Umbilical cord (tissue), 1 donor: ENCODE measurements at regions not wholly inside any gene's neighbourhood (a gene's known extent, or its start where the extent isn't known, plus 50 kb on each side); places are given as distances from the start of the nearest gene placed in this dataset.

Source experiments
- DNase-seq: peaks from one replicate; pipeline ENCODE4 v3.0.0-alpha.2; 2015; ENCODE audit warnings: low spot score

DNA sequence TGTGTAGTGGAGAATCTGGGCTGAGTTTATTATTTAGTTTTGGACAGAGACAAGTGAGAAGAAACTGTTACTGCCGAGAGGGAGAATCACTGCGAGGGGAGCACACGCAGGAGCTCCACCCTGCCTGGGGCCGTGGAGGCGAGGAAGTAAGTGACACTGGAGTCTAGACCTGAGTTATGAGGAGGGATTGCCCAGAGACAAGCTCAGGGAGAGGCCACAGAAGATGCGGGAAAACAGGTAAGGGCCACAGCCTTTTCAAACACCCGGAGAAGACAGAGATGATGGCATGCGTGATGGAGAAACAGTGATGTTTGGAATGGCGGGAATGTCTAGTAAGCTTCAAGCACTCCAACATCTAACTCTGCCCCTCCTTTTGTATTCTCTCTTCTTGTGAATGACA, 84.1 kb downstream of the TNFSF11 start:
- no peak for DNase-seq

DNA sequence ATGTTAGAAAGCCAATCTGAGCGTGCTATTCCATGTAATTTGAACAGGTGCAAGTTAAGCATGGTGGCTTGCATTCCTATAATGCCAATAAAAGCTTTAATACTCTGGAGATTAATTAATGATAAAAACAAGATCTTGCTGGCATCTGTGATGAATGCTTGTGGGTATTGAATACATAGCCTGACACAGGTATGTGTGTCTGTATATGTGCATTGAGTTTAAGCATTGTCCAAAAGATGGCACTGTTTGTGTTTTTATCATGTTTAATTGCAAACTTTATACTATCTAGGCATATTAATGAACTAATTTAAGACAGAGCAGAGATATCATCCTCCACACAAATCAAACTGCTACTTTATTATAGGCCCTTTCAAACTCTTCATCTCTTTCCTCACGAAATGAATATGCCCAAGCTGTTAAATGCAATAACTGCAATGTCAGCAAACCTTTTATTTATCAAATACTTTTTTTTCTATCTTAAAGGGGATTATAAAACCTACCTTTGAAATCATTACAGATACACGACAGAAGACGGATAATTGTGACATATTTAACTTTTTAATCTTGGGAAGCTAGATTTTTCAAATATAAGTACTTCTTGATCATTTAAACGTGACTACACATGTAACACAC, 86.5 kb downstream of the TNFSF11 start:
- DNase-seq: no peak

- DNase-seq: no peak
Observed at GRCh38 chr13:42667638-42668037, 93.7 kb downstream of the TNFSF11 start.

DNA sequence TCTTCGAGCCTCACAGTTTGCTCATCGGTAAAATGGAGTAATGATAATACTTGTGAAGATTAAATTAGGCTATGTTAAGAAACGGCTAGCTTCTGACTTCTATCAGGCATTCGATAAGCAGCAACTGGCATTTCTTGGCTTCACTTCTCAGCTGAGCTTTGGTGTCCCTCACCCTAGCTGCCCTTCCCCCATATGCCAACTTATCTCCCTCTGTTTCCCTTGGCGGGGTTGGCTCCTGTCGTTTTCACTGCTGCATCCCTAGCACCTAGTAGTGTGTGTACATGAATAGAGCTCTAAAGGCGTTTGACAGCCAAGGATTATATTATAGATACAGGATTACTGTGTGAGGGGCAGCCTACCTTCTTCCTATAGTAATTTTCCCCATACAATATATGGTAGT, 97.5 kb downstream of the TNFSF11 start:
- DNase-seq: no peak

GRCh38 chr13:42673677-42674076, 99.7 kb downstream of the TNFSF11 start:
- DNase-seq: no peak

- DNase-seq: peak; percentile 23
Observed at GRCh38 chr13:42680748-42681147, 100.6 kb upstream of the FAM216B start.

DNA sequence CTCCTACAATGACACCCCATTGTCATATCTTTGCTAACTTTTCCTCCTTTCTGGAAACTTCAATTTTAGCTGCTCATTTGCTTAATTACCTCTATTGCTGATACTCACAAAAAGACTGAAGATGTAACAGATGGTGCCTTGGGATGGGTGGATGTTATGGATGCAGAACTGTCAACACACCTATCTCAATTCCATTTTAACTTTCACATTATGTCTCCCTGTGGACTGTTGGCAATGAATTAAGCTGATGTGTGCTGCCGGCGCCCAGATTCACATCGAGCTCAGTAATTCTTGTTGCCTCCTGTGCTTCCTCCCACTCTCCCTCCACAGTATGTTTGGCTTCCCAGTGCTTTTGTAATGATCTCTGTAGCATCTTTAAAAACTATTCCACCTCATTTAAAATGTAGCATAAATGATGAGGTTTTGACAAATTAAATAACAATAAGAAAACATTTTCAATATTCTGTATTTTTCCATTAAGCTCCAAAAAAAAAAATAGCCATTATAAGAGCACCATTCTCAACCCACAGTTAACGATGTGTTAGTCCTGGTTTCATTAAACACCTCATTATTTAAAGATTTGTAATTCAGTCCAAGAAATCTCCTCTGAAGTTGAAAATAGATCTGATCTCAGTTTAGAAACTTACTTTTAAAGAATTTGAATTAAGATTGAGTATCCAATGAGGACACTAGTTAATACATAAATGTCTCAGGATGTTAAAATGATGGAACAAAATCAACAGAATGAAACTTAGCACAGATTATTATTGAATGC, 99.9 kb upstream of the FAM216B start:
- no peak for DNase-seq

GRCh38 chr13:42684226-42684625, 97.2 kb upstream of the FAM216B start:
- DNase-seq: no peak

- peak; percentile 53 for DNase-seq
Observed at GRCh38 chr13:42685751-42686150, 95.6 kb upstream of the FAM216B start.

DNA sequence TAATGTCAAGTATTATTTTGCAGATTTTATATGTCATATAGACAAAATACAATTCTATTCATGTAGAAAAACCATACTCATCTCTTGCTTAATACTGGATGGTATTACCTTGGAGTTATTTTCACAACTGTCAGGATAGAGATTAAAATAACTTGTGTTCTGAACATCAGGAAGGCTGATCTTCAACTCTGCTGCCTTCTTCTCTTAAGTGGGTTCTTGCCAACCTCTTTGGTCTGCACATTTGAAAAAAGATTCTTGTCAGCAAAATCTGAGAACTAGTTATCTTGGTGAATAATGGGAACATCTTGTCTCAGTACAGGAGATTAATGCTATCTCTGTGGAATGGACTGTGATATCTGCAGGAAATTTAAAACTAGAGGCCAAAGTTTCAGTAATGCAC, 95.2 kb upstream of the FAM216B start:
- DNase-seq: peak; percentile 97

- peak; percentile 96 for DNase-seq
Observed at GRCh38 chr13:42688821-42689220, 92.6 kb upstream of the FAM216B start.

- peak; percentile 66 for DNase-seq
Observed at GRCh38 chr13:42696191-42696590, 85.2 kb upstream of the FAM216B start.

DNA sequence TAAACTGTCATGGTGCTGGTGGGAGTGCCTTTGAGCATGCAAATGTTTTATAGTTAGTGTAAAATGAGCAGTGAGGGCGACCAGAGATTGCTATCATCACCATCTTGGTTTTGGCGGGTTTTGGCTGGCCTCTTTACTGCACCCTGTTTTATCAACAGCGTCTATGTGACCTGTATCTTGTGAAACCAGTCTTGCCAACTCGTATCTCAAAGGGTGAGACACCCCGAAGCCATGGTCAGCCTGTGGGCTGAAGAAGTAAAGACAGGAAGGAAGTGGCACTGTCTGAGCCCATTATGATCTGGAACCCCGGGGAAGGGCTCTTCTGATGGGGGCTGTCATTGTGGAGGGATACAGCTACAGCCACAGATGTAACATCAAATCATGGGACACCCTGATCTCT, 81.5 kb upstream of the FAM216B start:
- no peak for DNase-seq

DNA sequence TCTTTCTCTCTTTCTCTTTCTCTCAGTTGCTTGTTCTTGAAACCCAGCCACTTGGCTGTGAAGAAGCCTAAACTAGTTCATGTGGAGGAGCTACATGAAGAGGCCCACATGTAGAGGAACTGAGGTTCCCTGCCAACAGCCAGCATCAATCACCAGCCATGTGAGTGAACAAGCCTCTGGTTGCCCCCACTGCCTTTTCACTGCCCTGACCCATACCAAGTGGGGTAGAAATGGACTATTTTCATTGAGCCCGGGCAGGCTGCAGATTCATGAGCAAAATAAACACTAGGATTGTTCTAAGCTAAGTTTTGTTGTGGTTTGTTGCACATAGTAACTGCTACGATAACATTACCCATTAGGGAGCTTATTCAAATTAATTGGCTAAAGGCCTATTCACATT, 78.7 kb upstream of the FAM216B start:
- no peak for DNase-seq

GRCh38 chr13:42703740-42704139, 77.6 kb upstream of the FAM216B start:
- DNase-seq: no peak

DNA sequence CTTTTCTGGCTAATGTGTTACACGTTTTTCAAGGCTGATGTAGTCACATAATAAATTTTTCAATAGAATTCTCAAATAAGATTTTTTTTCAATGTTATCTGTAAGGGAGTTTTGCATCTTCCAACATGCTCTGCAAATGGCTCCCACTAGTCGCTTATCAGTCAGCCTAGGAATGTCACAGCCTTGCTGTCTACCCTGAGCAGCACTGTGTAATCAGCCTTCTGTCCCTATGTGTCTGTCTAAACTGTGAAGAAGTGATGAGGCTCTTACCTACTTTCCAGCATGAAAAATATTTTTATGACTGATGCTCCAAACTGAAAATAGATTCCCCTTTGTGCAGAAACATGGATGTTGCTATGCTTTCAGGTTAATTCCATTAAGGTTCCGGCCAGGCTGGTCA, 75.1 kb upstream of the FAM216B start:
- no peak for DNase-seq

DNA sequence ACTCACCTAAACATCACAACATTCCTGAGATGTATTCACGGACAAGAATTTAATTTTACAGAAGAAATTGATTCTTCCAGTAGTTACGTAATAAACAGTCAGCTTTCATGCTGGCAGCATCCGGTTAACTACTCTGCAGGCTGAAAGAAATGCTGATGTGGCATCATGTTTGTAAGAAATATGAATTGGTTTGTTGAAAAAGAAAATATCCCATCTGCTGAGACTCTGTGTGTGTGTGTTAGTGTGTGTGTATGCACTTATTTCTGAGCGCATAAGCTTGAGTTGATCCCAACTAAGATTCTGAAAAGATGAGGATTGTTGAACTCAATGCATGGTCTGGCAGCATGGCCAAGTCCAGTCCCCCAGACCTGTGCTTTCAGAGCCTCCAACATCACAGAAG, 74.3 kb upstream of the FAM216B start:
- DNase-seq: peak; percentile 85

GRCh38 chr13:42707586-42707985, 73.8 kb upstream of the FAM216B start:
- DNase-seq: peak; percentile 65

DNA sequence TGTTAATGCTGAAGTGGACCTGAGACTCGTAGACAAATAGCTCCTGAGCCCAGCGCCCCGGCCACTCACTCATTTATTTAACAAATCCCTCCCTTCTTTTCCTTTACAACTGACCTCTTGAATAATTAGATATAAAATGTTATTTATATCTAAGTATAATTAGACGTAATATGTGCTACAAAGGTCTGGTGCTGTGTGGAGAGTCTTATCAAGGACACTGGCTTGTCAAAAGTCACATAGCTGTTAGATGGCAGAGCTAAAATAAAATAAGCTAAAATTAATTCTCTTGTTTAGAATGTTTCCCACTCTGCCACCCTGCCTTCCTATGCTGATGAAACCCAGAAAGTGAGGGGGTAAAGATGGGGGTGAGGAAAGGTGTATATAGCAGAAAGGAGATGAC, 73.0 kb upstream of the FAM216B start:
- DNase-seq: no peak

- DNase-seq: no peak
Observed at GRCh38 chr13:42709276-42709675, 72.1 kb upstream of the FAM216B start.

DNA sequence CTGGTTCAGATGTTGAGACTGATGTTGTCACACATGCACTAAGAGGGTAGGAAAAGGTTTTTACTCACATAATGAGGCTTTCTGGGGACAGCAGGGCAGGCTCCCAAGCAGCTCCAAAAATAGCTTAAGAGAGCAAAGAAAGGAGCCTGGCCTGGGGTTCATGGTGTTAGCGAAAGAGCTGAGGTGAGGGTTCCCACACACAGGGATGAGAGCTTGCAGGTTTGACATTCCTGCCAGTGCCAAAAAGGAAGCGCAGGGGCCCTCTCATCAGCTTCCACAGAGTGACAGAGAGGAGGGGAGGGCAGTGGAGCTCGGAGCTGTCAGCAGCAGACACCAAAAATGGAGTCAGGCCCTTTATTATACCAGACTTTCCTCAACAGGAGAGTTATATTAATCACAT, 65.5 kb upstream of the FAM216B start:
- no peak for DNase-seq

DNA sequence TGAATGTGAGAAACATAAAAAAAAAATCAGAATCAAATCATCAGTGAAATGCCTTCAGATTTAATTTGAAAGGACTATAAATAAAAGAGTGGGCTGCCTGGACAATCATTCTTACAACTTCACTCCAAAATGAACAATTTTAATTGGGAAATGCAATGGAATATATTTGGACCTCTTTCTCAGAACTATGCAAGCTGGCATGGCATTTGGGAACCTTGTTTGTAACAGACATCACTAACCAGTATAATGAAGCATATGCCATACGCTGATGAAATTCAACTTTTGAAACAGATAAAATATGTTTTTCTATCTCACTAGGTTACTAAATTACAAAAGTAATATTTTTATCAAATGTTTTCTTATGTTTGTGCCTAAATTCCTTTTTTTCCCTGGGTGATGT, 64.2 kb upstream of the FAM216B start:
- DNase-seq: no peak

DNA sequence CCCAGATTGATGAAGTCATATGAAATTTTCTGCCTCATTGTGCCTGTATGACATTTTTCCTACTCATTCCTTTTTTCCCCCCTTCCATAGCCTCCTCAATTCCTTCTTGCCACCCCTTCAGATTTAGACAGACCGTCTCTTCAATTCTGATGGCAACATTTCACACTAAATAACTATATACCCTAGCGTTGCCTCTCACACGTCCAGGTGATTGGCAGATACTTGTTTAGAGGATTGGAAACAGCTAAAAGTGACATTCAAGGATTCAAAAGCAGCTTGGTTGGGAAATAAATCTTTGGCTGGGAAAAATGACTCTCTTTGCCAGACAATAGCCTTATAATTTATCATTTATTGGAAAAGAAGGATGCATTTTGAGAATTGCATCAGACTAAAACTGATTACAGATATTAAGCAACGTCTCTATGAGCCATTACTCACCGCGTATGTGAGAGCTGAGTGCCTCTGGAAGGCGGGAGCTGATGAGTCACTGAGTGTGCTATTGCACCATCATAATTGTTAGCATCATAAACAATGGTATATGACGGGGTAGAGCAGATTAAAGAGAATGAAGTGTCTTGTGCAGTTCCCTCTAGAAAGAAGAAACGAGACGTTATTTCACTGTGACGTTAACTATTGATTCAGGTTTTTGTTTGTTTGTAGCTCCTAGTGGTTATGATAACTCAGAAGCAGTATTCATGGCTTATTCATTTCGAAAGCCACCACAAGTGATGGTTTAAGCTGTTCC, 61.1 kb upstream of the FAM216B start:
- DNase-seq: peak; percentile 79
